Dermis blood vessel endothelial cell (primary cell): ENCODE measurements at regions not wholly inside any gene's neighbourhood (a gene's known extent, or its start where the extent isn't known, plus 50 kb on each side); places are given as distances from the start of the nearest gene placed in this dataset.
"Not testable (repeated sequence)": the region's sequence is repeated elsewhere in the genome, so short reads cannot be mapped to it uniquely, and the experiment has no call there.

ENCODE experiments used
- DNase-seq: peaks from one replicate; pipeline ENCODE4 v3.0.0; 2010

DNA sequence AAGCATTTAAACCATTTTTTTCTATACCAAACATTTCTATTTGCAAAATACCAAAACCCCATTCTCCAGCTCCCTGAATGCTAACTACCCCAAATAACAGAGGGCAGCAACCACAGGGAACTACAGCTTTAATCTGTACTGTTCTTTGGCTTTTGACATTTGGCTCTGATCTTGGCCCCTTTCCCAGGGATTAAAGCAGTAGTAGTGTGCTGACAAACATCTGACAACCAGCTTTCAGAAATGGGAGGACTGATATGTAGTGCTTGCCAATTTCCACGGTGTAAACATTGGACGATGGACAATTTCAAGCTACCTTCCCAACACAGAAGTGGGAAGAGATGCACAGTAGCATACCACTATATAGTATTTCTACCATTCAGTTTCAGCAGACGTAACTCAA, 88.4 kb upstream of the TEAD1 start:
- no peak for DNase-seq

DNA sequence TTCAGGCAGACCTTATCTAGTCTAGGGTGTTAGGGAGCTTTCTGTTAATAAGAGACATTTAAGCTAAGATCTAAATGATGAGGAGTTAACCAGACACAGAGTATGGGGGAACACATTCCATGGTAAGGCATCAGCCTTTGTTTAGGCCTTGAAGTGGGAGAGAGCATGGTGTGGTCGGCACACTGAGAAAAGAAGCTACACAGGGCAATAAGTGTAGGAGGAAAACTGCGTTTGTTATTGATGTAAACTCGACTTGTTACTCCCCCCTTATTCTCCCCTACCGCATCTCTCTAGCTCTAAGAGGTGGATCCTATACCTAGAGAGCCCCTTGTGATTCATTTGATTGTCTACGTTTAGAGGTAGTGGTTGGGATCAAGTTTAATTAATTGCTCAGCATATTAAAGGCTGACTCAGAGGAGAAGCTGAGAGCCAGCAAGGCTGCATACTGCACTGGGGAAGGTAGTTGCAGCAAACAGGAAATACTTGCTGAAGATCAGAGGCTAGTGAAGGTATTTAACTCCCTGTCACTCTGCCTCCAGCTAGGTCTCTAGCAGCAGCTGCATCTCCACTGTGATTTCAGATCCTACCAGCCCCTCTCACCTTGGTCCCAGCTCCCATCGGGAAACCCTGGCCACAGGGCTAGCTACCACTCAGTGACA, 86.8 kb upstream of the TEAD1 start:
- DNase-seq = peak; percentile 23

DNA sequence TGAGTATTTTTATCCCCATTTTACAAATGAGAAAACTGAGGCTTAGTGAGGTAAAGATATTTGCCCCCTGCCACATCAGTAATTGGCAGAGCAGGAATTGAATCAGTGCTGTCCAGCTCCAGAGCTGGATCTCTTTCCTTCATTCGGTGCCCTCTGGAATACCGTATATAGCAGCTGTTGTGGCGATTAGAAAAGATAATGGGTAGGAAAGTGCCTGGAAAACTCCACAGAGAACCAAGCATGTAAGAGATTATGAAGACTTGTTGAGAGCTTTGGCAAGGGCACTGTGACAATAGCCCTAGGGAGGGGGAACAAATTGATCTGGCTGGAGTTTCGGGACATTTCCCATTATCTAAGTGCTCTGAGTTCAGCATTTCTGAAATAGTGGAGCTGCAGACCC, 82.5 kb upstream of the TEAD1 start:
- no peak for DNase-seq

DNA sequence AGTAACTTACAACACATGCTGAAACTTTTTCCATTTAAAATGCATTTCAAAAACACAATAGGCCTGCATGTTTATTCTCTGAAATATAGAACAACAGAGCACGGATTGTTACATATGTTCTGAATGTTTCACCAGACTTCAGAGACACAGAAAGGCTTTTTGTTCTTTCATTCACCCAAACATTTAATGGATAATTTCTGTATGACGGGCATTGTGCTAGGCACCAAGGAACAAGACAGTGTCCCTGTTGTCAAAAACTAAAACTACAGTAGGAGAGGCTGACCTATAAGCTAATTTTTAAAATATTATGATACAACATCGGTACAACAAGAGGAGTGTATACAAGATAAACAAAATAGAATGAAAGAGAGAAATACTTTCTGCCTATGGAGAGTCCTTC, 81.9 kb upstream of the TEAD1 start:
- DNase-seq = no peak

DNA sequence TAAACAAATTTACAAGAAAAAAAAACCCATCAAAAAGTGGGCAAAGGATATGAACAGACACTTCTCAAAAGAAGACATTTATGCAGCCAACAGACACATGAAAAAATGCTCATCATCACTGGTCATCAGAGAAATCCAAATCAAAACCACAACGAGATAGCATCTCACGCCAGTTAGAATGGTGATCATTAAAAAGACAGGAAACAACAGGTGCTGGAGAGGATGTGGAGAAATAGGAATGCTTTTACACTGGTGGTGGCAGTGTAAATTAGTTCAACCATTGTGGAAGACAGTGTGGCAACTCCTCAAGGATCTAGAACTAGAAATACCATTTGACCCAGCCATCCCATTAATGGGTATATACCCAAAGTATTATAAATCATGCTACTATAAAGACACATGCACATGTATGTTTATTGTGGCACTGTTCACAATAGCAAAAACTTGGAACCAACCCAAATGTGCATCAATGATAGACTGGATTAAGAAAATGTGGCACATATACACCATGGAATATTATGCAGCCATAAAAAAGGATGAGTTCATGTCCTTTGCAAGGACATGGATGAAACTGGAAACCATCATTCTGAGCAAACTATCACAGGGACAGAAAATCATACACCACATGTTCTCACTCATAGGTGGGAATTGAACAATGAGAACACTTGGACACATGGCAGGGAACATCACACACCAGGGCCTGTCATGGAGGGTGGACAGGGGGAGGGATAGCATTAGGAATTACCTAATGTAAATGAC, 79.0 kb upstream of the TEAD1 start:
- not testable (repeated sequence) for DNase-seq

DNA sequence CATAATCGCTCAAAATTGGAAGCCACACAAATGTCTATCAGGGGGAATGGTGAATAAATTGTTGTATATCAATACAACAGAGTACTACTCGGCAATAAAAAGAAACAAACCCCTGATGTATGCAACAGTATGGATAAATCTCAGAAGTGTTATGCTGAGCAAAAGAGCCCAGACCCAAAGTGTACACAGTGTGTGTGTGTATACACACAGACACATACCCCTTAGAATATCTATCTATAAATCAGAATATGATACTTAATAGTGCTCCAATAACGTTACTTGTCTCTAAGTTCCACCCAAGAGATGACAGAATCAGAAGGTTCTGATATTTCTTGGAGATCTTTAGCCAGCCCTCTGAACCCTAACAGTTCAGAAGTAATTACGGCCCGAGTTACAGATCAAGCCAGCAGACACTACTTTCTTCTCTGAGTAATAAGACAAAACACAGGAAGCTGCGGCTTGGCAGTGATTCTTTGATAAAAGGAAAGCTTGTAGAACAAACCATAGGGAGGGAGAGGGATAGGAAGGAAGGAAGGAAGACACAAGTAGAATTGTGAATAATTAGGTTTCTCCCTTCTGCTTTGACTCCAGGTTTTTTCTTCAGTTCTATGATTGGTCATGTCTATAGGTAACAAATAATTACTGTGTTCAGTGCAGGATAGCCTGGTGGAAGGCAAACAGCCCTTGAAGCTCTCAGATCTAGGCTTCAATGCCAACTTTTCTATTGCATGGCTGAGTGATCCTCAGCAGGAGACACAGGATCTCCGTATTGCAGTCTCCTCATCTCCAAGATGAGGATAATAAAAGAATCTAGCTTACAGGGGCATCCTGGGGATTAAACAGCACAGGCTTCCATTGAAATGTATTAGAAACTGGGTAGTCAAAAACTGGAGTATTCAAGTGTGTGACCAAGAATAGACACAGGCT, 75.6 kb upstream of the TEAD1 start:
- peak; percentile 27 for DNase-seq

DNA sequence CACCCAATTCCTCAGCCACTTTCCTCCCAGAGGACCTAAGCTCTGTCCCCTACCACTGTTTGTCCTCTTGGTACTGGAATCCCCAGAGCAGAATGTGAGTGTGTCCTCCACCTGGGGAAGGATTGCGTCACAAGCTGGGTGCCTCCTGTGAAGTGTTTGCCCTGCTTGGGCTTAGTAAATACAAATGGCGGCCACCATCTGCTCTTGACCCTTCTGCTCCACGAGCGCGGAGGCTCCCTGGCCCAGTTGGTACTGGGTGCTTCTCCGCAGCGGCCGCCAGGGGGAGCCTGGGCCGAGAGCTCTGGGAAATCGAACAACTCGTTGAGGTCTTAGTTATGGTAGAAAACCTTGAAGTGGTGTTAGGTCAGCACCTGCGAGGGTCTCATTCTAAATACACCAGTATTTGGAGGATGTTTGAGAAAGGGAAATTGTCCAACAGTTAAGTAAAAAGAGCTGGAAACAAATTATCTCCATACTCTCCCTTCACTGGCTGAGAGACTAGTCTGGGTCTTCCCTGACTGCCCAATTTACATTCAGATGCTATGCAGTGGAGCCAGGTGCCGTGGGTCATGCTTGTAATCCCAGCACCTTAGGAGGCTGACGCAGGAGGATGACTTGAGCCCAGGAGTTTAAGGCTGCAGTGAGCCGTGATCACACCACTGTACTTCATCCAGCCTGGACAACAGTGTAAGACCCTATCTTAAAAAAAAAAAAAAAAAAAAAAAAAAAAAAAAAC, 74.6 kb upstream of the TEAD1 start:
- DNase-seq = peak; percentile 64

DNA sequence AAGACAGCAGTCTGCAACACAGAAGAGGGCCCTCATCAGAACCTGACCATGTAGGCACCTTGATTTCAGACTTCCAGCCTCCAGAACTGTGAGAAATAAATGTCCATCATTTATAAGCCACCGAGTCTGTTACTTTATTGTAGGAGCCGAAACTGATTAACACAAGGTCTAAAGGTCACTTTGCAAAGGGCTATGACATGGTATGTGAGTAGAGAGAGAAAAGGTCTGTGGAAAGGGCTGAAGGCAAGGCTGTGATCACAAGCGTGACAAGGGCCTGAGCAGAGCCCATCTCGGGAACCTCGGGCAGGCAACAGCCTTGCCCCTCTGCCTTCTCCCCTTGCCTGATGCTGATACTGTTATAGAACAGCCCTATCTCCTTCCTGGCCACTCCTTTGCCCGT, 73.4 kb upstream of the TEAD1 start:
- DNase-seq = no peak

DNA sequence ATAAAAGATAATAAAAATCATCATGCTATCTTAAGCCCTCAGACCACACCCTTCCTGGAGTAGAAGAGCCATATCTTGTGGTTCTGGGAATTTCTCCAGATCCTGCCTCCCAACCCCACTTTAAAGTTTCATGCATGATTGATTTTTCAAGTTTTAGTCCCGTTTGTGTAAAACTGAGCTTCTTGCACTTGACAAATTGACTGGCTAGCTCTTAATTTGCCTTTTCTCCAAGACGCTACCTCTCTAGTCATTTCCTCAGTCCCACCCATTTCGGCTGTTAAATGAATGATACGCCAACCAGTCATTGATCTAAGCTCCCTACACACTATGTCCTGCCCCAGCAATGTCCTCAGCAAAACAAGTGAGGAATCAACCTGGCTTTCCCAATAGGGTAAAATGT, 71.8 kb upstream of the TEAD1 start:
- no peak for DNase-seq

DNA sequence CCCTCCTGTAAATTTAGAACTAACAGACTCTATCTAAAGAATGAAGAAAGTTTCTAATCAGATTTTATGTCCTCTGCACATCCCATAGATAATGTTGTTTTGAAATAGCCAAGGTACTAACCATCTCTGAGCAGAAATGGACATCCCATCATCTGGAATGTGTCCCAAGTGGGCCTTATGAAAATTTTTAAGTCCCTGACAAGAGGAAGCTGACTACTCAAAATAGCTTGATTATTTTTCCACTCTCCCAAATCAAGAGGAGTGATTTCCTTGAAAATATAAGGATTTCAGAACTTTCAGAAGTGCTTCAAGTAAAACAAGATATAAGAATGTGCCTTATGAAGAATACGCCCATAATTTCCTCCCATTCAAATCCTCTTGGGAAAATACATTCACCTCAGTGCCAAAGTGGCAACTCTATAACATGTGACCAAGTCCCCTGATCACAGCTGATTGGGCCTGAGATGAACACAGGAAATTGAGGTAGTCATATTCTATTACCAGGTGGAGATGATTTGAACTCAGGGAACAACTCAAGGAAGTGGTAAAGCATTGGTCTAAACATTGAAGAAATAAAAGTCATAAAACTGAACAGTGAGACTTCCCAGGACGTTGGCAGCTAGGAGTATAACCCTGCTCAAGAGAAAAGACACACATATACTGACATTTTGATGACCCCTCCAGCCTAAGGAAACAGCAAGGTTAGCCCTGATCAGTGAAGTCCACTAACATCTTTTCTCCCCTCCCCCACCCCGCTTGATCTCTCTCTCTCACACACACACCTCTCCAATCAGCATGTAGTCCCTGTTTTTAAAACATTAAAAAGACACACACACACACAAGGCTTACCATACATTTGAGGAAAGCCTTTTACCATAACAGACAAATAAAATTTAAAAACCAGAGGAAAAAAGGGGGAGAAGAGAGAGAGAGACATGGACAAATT, 70.8 kb upstream of the TEAD1 start:
- DNase-seq = peak; percentile 6

DNA sequence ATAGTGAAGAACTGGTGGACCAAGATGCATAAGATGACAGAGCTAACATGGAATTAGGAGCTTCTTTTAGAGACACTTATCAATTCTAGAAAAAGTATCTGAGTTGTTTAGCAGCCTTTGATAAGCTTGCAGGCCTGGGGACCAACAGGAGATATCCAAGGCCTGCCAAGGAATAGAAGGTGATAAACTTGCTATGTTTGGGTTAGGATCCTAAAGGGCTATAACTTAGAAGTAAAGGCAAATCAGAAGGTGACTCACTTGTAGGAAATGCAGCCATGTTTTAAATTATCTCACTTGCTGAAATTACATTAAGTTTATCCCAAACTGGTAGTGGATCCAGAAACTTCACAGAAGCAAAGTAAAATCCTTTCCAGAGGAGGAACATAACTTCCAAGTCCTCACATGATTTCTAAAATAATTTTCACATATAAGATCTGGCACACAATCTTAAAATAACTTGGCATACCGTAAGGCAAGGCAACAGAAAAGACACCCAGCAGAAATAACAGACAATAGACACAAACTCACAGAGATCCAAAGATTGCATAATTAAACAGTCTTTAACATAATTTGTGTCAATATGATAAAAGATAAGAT, 69.6 kb upstream of the TEAD1 start:
- DNase-seq = no peak

DNA sequence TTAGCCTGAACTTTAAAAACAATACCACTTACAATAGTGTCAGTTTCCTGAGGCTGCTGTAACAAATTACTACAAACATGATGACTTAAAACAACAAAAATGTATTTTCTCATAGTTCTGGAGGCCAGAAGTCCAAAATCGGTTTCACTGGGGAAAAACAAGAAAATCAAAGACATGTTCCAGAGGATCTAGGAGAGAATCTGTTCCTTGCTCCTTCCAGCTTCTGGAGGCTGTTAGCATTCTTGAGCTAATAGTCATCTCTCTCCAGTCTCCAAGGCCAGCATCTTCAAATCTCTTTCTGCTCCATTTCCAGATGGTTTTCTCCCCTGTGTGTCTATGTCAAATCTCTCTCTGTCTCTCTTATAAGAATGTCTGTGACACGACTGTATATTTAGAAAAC, 67.6 kb upstream of the TEAD1 start:
- DNase-seq = peak; percentile 6

DNA sequence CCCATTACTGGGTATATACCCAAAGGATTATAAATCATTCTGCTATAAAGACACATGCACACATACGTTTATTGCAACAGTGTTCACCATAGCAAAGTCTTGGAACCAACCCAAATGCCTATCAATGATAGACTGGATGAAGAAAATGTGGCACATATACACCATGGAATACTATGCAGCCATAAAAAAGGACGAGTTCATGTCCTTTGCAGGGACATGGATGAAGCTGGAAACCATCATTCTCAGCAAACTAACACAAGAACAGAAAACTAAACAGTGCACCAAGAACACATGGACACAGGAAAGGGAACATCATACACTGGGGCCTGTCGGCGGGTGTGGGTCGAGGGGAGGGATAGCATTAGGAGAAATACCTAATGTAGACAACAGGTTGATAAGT, 65.5 kb upstream of the TEAD1 start:
- not testable (repeated sequence) for DNase-seq

DNA sequence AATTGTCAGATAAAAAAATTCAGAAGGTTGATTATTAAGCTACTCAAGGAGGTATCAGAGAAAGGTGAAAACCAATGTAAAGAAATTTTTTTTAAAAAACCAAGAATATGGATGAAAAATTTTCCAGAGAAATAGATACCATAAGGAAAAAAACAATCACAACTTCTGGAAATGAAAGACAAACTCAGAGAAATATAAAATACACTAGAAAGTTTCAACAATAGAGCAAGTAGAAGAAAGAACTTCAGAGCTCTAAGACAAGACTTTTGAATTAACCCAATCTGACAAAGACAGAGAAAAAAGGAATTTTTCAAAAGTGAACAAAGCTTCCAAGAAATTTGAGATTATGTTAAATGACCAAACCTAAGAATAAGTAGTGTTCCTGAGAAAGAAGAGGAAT, 62.9 kb upstream of the TEAD1 start:
- no peak for DNase-seq

DNA sequence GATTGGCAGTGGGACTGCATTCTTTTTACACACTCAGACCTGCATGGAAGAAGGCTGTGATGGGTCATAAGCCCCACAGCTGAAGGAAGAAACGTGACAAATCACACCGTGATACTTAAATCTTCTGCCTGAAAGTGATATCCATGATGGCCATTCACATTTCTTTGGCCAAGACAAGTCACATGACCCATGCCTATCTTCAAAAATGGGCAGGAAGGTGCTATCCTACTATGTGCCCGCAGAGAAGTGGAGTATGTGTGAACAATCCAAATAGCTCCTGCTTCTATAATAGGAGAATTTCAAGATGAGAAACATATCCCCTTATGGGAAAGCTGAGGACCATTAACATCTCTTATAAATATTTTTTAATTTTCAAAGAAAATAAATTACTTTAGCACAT, 56.6 kb upstream of the TEAD1 start:
- no peak for DNase-seq

DNA sequence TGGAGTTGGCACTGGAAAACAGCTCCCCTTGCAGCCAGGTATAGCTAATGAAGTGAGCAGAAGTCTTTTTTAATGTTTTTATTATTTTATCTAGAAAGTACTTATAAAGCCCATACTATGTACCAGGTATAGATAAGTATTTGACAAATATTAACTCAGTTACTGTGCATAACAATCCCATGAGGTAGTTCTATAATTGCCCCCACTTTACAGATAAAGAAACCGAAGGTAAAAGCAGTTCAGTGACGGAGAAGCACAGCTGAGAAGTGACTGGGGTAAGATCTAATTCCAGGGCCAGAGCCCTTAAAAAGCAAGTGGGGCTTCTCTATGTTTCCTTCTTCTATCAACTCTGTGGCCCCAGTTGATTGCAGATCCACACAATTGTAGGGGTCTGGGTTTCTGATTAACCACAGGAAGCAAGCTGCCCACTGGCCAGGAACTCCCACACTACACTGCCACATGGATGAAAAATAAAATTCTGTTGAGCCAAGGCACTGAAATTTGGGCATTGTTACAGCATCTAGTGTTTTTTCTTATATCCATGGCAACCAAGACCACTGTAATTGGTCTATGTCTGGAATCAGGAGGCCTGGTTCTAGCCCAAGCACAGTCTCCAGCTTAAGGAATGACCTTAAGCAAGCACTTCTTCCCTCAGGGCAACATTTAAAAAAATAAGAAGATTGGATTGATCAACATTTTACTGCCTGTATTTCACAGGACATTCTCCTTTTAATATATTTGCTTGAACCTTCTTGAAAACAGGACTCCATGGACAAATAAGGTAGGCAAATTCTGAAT, 55.3 kb upstream of the TEAD1 start:
- DNase-seq = no peak

DNA sequence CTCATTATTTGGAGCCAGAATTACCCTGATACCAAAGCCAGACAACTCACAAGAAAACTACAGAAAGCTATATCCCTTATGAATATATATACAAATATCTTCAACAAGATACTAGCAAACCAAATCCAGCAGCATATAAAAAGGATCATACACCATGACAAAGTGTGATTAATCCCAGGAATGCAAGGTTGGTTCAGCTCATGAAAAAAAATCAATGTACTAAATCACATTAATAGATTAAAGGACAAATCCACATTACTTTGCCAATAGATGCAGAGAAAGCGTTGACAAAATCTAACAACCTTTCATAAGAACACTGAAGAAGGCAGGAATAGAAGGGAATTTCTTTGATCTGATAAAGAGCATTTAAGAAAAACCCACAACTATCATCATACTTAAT, 50.4 kb upstream of the TEAD1 start:
- no peak for DNase-seq
